DMS114 treated with DMSO at 0.1 percent for 48 hours (cell line): ENCODE measurements at regions not wholly inside any gene's neighbourhood (a gene's known extent, or its start where the extent isn't known, plus 50 kb on each side); places are given as distances from the start of the nearest gene placed in this dataset.

Experiments
- DNase-seq: peaks from one replicate; lab custom pipeline; 2025; ENCODE audit not compliant: unreplicated experiment; lab: John Stamatoyannopoulos, UW

DNA sequence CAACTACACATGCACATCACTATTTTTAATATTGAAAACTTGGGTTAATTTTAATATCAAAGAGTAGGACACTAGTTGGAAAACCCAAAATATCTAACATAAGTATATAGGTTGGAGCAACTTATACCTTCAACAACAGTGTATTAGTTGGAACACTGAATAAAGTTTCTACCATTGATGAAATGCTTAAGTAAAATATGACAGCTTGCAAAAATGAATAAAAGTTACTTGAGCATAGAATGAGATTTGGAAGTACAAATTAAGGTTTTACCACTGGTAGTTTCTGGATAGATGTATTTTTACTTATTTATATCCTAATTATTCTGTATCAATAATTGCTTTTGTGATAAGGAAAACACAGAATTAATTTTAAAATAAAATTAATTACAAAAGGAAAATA is 1079.6 kb downstream of the ADGRL3 start:
- DNase-seq, result no peak

DNA sequence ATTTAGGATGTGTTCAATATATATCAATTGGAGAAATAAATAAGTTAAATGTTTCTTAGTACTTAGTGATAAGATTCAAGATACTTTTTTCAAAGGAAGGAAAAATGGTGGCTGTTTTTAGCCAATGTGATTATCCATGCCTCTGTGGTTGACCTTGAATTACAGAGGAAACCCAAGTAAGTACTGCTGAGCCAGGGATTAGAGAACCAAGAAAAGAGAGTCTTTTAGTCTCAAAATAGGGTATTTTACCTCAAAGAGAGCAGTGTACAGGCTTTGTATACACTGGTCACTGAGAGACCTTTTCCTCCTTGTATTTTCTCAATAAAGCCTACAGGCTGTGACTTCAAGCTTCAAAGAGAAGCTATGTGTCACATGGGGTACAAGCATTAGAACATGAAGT is 1075.3 kb downstream of the ADGRL3 start:
- DNase-seq, result no peak

DNA sequence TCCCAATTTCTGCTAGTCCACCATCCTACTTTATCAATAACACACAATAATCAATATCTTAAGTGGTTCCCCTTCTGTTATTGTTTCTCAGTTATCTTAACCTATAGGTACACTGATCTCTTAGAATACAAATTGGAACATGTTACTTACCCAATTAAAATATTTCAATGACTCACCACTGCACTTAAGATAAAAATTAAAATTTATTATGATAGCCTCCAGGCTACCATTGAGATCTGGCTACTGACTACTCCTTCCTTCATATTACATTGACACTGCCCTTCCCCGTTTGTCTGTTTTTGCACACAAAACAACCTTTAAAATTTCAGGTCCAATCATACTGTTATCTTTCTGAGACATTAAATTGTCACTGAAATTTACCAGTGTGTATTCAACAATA is 1074.7 kb downstream of the ADGRL3 start:
- DNase-seq, result no peak

DNA sequence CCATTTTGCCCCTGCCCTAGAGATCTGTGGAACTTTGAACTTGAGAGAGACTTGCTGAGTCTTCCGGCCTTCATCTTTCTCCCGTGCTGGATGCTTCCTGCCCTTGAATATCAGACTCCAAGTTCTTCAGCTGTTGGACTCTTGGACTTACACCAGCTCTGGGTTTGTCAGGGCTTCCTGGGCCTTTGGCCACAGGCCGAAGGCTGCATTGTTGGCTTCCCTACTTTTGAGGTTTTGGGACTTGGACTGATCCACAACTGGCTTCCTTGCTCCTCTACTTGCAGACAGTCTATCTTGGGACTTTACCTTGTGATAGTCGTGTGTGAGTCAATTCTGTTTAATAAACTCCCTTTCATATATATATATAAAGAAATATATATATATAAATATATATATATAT is 1071.0 kb downstream of the ADGRL3 start:
- DNase-seq, result no peak

DNA sequence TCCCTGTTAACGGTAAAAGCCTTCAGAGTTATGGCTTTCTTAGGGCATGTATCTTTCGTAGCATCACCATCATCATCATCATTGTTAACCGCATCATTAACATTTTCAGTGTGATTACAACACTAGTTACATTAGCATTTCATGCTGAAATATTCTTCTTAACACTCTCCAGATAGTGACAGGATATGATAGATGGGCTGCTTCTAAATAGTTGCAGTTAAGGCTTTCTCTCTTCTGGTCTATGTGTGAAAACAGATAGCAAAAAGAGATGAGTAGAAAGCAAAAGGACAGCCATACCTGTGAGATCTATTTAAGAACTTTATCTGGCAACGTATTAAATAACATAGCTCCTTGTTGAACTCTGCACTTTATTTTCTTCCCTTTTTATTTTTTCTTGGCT is 1069.8 kb downstream of the ADGRL3 start:
- DNase-seq, result no peak

DNA sequence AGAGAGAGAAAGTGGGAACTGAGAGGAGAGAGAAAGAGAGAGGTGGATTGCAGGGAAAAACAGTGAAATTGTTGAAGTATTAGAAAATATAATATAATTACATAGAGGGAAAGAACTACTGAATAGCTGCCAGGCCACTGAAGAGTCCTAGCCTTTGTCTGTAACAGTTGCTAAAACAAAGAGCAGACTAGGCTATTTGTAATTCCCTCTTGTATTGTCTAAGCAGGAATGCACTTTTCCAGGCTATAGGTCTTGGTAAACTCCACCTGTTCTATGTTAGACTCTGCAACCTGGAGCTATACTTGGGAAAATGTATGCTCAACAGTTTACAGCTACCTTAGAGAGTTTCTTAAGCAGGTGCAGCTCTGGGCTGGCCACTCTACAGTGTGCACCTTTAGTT is 1063.3 kb downstream of the ADGRL3 start:
- DNase-seq, result no peak

DNA sequence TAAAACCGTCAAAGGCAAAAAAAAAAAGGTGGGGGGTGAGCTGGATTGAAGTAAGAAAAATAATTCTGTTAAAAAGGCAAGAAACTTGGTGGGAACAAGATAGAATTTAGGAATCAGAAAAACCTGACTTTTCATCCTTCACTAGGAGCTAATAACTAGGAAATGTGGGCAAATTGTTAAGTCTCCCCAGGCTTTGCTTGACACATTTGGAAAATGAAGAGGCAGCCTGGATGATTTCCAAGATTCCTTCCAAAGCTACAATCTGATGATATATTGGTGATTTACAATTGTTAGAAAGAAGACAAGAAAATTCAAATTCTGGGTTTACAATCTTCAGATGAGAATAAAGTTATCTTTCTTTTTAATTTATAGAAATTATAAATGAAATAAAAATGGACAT is 1062.5 kb downstream of the ADGRL3 start:
- DNase-seq, result no peak

DNA sequence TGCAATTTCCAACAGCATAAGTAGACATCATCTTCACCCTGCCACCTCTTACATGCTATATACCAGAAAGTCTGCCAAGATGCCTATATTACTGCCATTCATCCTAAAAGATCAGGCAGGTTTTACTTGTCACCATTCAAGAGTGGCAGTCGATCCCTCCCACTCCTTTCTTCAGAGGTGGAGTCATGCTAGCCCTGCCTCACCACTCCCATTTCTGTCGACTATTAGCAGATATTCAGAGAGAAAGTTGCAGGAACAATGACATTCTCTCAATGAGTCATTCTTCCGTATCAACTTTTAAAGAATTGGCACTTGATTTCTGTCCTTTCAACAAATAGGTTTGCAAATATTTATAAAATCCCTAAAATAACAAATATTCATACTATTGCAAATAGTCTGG is 1060.1 kb downstream of the ADGRL3 start:
- DNase-seq, result no peak

DNA sequence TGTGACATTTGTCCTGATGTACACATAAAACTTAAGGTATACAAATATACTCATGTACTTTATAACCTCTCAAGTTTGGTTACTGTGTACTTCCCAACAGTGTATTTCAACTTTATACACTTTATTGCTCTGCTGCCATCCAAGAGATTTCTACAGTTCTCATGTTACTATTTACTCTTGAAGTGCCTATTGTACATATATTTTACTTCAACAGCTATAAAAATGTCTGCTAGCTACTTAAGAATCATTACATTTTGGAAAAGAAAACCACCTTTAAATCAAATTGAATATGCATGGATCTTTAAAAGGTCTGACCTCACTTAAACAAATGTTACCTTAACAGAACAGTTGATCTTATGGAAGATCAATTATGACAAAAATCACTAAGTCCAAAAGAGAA is 1056.4 kb downstream of the ADGRL3 start:
- DNase-seq, result no peak

DNA sequence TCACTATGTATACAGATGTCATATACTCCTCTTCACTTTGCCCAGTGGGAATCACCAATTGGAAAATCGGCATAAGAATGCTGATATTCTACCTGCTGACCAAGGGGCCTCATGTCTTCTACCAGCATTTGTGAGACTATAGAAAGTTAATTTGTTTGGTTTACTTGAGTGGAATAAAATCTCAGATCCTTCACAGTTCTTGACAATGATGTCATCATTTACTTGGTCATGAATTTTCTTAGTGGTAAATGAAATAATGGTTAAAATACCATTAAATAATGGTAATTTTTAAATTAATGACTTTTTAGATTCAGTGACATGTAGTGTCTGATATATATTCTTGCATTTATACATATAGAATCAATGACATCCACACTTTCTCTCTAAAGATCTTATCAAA is 1052.6 kb downstream of the ADGRL3 start:
- no peak for DNase-seq

DNA sequence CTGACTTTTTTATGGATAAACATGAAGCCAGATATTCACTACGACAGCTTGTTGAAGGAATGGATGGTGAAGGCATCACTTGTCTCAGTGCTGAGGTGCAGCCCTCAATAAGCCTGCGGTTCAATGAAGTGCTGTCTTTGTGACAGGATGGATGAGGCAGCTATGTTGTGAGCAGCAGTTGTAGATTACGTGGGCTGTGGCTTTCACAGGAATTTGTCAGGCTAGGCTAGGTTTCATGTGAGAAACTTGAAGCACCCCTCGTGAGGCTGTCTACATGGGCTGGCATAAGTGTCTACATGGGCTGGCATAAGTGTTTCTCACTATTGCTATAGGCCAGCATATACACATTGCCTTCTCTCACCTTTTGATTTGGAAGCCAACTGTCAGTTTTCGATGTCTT is 1050.0 kb downstream of the ADGRL3 start:
- DNase-seq, result no peak

DNA sequence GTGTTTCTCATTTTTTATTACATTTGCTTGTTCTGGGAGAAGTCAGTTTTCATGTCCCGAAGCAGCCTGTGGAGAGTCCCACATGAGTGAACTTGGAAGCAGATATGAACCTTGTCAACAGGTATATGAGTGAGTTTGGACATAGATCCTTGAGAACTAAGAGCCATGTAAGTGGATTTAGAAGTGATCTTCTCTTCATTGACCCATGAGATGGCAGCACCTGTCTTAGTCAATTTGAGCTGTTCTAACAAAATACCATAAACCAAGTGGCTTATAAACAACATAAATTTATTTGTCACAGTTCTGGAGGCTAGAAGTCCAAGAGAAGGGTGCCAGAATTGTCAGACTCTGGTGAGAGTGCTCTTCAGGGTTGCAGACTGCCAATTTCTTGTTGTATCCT is 1043.8 kb downstream of the ADGRL3 start:
- DNase-seq, result no peak

DNA sequence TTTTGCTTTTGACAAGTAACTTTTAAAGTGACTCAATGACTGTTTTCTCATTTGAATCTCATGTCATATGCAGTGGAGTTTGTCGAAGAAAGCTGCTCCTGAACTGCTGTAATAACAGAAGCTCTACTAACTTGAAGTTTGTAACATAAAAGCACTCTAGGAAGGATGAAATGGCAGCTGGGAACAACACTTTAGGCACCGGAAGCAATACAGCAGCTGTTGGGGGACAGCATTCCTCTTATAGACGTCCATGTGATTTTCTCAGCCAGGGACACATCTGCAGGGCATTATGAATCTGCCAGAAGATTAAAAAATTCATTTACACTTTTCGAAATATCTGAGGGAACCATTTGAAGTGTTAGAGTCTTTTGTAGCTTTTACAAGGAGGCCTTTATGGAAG is 1035.8 kb downstream of the ADGRL3 start:
- no peak for DNase-seq

DNA sequence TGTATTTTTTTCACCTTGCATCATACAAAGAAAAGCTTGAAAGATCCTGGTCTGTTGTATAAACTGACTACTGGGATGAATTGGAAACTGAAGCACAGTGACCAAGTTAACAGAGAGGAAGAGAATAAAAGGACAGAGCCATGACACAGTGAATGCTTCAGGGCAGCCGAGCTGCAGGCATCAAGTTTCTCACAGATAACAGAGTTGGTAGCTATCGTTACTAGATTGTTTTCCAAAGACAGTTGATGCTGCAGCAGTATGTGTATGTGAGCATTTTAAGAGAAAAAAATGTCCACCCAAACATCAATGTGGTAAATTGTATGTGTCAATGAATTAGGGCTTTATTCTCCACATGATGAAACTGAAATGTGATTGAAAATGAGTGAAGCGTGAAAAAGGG is 1032.7 kb downstream of the ADGRL3 start:
- DNase-seq, result no peak

DNA sequence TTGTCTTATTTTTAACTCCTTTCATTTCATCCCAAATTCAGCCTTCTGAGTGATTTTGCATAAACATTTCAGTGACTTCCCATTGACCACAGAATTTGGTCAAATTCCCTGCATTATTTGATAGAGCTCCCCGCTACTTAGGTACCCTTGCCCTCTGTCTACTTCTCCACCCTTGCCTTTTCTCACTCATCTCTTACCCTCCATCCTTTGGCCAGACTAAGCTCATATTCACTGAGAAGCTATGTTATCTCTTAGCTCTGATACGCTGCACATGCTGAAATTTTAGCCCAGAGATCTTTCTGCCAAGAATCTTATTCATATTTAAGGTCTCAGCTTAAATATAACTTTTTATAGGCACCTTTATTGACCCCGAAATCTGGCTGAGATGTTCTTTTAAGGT is 1031.9 kb downstream of the ADGRL3 start:
- no peak for DNase-seq

DNA sequence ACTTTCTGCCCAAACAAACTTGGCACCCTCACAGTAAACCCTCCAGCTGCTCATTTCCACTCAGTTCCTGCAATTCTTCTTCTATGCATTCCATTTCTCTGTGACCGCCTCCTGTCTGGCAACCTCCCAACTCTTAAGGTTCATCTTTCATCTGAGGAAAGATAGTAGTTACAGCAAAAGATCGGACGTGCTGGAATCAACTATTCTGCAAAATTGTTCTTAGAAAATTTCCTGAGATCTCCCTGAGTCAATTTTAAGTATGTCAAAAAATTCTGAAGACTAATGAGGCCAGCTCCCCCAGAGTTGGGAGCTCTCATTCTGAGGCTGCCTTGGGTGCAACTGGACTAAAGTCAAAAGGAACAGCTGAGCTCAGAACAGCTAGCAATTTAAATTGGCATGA is 1026.0 kb downstream of the ADGRL3 start:
- no peak for DNase-seq

DNA sequence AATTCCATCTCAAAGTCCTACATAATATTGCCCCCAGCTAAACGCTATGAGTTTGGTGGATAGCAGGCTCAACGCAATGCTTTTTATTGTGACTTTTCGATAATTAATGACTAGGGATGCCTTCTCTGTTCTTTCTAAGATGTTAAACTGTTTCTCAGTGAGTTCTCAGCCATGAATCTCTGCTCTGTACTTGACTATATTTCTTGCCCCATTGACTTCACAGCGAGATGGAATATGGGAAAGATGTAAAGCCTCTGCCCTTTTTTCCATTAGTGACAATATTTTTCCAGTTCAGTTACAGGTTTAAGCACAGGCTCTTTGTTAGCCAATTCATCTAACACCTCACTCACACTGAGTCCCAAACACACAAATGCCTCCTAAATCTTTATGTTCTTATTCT is 1022.0 kb downstream of the ADGRL3 start:
- no peak for DNase-seq

DNA sequence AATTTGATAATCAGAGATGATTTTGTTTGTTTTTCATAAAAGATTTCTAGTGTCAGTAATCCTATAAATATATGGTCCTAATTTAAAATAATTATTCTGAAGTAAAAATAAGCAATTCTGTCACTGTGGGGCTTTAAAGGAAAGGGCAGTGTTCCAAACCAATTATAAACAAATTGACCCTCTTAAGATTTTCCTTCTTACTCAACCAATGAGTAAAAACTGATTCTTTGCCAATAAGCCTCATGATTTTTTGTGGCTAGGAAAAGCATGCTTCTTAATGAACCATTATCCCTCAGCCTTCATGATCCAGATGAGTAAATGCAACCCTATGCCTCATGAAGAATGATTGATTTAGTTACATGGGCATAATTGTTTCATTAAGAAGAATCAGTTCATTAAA is 1010.4 kb downstream of the ADGRL3 start:
- no peak for DNase-seq

DNA sequence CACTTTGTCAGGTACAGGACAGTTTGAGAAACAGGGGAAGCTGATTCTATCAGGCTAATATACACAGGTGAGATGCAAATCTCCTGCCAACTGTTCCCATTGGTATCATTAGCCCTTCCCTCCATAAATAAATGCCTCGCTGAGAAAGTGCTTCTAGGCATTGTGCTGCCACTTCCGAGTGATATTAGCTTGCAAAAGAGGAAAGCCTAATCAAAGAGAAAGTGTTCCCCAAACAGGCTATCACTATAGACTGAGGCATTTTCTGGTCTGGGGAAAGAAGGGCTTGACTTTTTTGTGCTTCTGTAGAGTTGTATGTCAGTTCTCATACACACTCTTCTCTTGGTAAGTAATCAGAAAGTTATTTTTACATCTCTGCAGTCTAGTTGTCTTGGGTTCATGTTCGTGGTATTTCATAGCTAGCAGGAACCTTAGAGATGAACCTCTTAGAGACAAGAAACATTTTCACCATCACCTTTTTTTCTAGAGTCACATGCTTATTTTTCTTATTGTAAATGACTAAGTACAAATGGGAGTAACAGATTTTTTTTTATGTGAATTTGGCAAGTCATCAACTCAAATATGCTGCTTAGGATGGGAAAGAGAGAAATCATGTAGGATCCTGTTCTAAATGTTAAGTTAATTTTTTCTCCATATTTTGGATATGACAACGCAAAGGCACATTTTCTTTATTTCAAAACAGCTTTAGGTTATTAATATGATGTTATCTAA is 1009.8 kb downstream of the ADGRL3 start:
- no peak for DNase-seq

DNA sequence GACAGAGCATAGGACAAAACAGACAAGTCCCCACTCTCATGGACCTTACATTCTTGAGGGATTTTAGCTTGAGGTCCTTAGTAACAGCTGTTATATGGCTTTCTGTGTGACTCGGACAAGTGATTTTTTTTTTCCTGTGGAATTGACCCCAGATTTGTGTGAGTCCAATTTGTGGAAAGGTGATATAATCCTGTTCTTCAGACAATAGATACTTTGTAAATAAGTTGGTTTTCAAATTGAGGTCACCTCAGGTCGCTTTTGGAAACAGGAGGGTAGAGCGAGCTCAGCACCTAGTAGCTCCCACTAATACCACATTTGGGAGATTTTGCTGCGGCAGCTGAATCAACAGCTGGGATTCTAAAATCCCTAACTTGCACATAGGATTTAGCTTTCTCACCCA is 1008.8 kb downstream of the ADGRL3 start:
- DNase-seq, result no peak

DNA sequence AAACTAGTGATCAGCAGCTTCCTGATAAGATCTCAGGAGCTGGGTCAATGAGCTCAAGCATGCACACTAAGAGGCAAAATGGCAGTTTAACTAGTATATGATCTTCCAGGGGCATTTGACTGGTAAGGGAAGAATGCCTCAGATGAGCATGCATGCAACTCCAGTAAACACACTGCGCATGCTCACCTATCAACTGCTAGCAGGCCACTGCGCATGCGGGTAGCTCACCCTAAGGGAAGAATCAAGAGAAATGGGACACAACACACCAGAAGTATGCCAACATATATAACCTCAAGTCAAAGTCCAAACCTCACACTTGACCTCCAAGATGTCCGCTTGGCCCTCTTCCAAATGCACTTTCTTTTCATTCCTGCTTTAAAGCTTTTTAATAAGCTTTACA is 1004.0 kb downstream of the ADGRL3 start:
- DNase-seq, result no peak

DNA sequence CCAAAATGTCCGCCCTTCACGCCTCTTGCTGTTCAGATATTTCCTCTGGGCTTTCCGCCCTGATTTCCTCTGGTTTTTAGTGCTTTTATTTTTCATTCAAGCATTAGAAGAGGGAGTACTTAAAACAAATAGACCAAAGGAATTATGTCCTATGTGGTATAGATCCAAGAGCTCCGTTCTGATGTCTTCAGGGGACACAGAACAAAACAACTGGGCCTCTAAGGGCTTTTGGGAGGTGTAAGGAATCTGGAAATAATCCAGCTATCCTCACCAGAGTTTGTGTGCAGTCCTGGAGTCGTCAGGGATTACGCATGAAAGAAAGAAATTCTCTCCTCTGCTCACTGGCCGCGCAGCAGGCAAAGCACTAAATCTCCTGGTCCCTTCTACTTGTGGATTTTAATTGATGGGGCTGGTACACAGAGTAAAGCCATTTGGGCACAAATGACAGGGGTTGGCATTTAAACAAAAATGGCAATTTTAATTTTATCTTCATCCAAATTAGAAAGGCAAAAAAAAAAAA is 999.2 kb downstream of the ADGRL3 start:
- DNase-seq, result no peak

DNA sequence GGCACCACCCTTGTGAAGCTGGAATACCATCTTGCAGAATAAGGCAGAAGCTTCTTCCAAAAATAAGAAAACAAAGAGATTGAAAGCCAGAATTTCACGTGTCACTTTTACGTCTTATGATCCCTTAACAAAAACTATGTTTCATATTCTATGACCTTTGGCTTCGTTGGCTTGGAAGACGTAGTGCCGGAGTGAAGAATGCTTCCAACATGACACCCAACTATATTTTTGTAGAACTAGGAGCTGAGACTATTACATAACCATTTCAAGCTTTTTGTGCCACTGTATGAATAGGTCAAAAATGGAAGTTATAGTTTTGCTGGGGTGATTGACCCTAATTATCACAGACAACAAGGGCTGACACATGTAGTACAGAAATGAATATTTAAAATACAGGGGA is 996.2 kb downstream of the ADGRL3 start:
- DNase-seq, result no peak
